COR-L47 (cell line): ENCODE measurements at regions not wholly inside any gene's neighbourhood (a gene's known extent, or its start where the extent isn't known, plus 50 kb on each side); places are given as distances from the start of the nearest gene placed in this dataset.
"Not testable (repeated sequence)": the region's sequence is repeated elsewhere in the genome, so short reads cannot be mapped to it uniquely, and the experiment has no call there.

Source experiments
- DNase-seq: peaks from one replicate; lab custom pipeline; 2025; lab: John Stamatoyannopoulos, UW

GRCh38 chr5:56763711-56764466 lies 51.5 kb upstream of the MAP3K1 start:
- no peak for DNase-seq

GRCh38 chr5:56763182-56763581 lies 52.2 kb upstream of the MAP3K1 start:
- no peak for DNase-seq

- no peak for DNase-seq
Measured at GRCh38 chr5:56761151-56761885, 54.0 kb upstream of the MAP3K1 start.

GRCh38 chr5:56760723-56761122 lies 54.6 kb upstream of the MAP3K1 start:
- no peak for DNase-seq

GRCh38 chr5:56759521-56760216 lies 55.7 kb upstream of the MAP3K1 start:
- no peak for DNase-seq

GRCh38 chr5:56757077-56757476 lies 58.3 kb upstream of the MAP3K1 start:
- DNase-seq, result no peak

GRCh38 chr5:56755036-56755555 lies 60.3 kb upstream of the MAP3K1 start:
- no peak for DNase-seq

GRCh38 chr5:56753588-56753987 lies 61.8 kb upstream of the MAP3K1 start:
- DNase-seq, result not testable (repeated sequence)

GRCh38 chr5:56751572-56752313 lies 63.6 kb upstream of the MAP3K1 start:
- no peak for DNase-seq

GRCh38 chr5:56749842-56750241 lies 65.5 kb upstream of the MAP3K1 start:
- DNase-seq, result no peak

GRCh38 chr5:56746553-56747339 lies 68.6 kb upstream of the MAP3K1 start:
- no peak for DNase-seq

GRCh38 chr5:56745864-56746263 lies 69.5 kb upstream of the MAP3K1 start:
- DNase-seq, result no peak

GRCh38 chr5:56740868-56741267 lies 74.5 kb upstream of the MAP3K1 start:
- DNase-seq, result no peak

- DNase-seq, result no peak
Measured at GRCh38 chr5:56739990-56740389, 75.4 kb upstream of the MAP3K1 start.

GRCh38 chr5:56737951-56738606 lies 77.3 kb upstream of the MAP3K1 start:
- DNase-seq, result no peak

GRCh38 chr5:56737002-56737621 lies 78.2 kb upstream of the MAP3K1 start:
- DNase-seq, result no peak

- DNase-seq, result no peak
Measured at GRCh38 chr5:56735849-56736641, 79.3 kb upstream of the MAP3K1 start.

- no peak for DNase-seq
Measured at GRCh38 chr5:56734091-56734694, 81.2 kb upstream of the MAP3K1 start.

- DNase-seq, result no peak
Measured at GRCh38 chr5:56733580-56733979, 81.8 kb upstream of the MAP3K1 start.
